Small intestine (tissue), 7 donors: ENCODE measurements at regions not wholly inside any gene's neighbourhood (a gene's known extent, or its start where the extent isn't known, plus 50 kb on each side); places are given as distances from the start of the nearest gene placed in this dataset.

Experiments used
- DNase-seq, 2 donors: peaks; one replicate each; pipeline versions ENCODE4 v3.0.0 to v3.0.0-alpha.2; 2013
- FAIRE-seq: peaks from 2 replicates; lab custom pipeline; 2012; peaks lifted over from hg19 to GRCh38; lab: Jason Lieb, UNC
- H3K27ac ChIP-seq, 3 donors: one replicate each; pipeline ENCODE4 v1.5.1; 2013; ENCODE audit warnings: low read length in 2 of 3, mild to moderate bottlenecking in 2 of 3, control low read depth in 1 of 3, inconsistent platforms in 1 of 3, low read depth in 1 of 3, moderate library complexity in 1 of 3
- H3K27me3 ChIP-seq, 3 donors: one replicate each; pipeline ENCODE4 v1.6.1; 2013; ENCODE audit warnings: low read length in 3 of 3, inconsistent platforms in 1 of 3; ENCODE audit not compliant: control insufficient read depth in 3 of 3, insufficient read depth in 3 of 3
- H3K36me3 ChIP-seq, 3 donors: one replicate each; pipeline ENCODE4 v1.6.1; 2013; ENCODE audit warnings: low read length in 3 of 3, inconsistent platforms in 1 of 3, low read depth in 1 of 3, mild to moderate bottlenecking in 1 of 3, moderate library complexity in 1 of 3; ENCODE audit not compliant: control insufficient read depth in 3 of 3, insufficient read depth in 2 of 3
- H3K4me1 ChIP-seq, 3 donors: one replicate each; pipeline ENCODE4 v1.6.1; 2013; ENCODE audit warnings: low read length in 2 of 3, inconsistent platforms in 1 of 3, low read depth in 1 of 3, mild to moderate bottlenecking in 1 of 3, moderate library complexity in 1 of 3; ENCODE audit not compliant: control insufficient read depth in 3 of 3, insufficient read depth in 2 of 3
- H3K4me3 ChIP-seq, 3 donors: one replicate each; pipeline ENCODE4 v1.5.1; 2013; ENCODE audit warnings: low read length in 3 of 3, control low read depth in 1 of 3, inconsistent platforms in 1 of 3, low read depth in 1 of 3, mild to moderate bottlenecking in 1 of 3, moderate library complexity in 1 of 3
- H3K9me3 ChIP-seq, 2 donors: one replicate each; pipeline ENCODE4 v1.6.1; 2013; ENCODE audit warnings: low read depth in 1 of 2, low read length in 1 of 2; ENCODE audit not compliant: control insufficient read depth in 2 of 2, insufficient read depth in 1 of 2
- whole genome bisulfite sequencing, 3 donors: extraction: QIAGEN DNeasy Blood & Tissue Kit; methylation state at CpG; one replicate each; pipeline ENCODE4 v1.1.7; 2013; 5-methylcytosine and 5-hydroxymethylcytosine counted together
- donor health status: healthy with polysubstance abuse.
- donor health status: control.
- donor health status: control.
- donor health status: Bipolar disorder and iron deficiency.
- donor health status: healthy.

GRCh38 chr18:76685402-76685801, 137.0 kb upstream of the ZNF236 start:
- H3K27me3 ChIP-seq = peaks cover 0 to 6% (median 0%) of the 10 kb centered on the region in 3 donors
- 65 to 80% (median 68%) methylated on average over 7 of the region's 7 CpGs for WGBS, 3 donors
- DNase-seq (no peak), FAIRE-seq (no peak)
- no peaks in the 10 kb centered on the region for H3K9me3 ChIP-seq
- H3K27ac ChIP-seq = no peak overlapping the region
- no peaks in the 10 kb centered on the region for H3K4me1 ChIP-seq
- H3K4me3 ChIP-seq = no peak overlapping the region
- H3K36me3 ChIP-seq = no peaks in the 10 kb centered on the region

GRCh38 chr18:76684265-76684664, 138.1 kb upstream of the ZNF236 start:
- DNase-seq (no peak), FAIRE-seq (no peak)
- H3K36me3 ChIP-seq = no peaks in the 10 kb centered on the region
- H3K27me3 ChIP-seq = peaks cover 0 to 6% (median 0%) of the 10 kb centered on the region in 3 donors
- no peaks in the 10 kb centered on the region for H3K9me3 ChIP-seq
- no peak overlapping the region for H3K4me3 ChIP-seq
- H3K27ac ChIP-seq = no peak overlapping the region
- 78 to 88% (median 80%) methylated on average over 16 of the region's 16 CpGs for WGBS, 3 donors
- no peaks in the 10 kb centered on the region for H3K4me1 ChIP-seq

GRCh38 chr18:76679945-76680344, 142.4 kb upstream of the ZNF236 start:
- FAIRE-seq (no peak), DNase-seq (no peak)
- Histone ChIP-seq H3K9me3 (no peaks in the 10 kb centered on the region), H3K4me1 (no peaks in the 10 kb centered on the region), H3K27me3 (peaks cover 0 to 2% (median 0%) of the 10 kb centered on the region in 3 donors), H3K36me3 (no peaks in the 10 kb centered on the region), H3K4me3 (no peak overlapping the region), H3K27ac (no peak overlapping the region)
- WGBS, 3 donors = 71 to 87% (median 85%) methylated on average over 8 of the region's 8 CpGs

- FAIRE-seq (no peak), DNase-seq (no peak)
- Histone ChIP-seq H3K9me3 (no peaks in the 10 kb centered on the region), H3K36me3 (no peaks in the 10 kb centered on the region), H3K27me3 (peaks cover 0 to 2% (median 0%) of the 10 kb centered on the region in 3 donors), H3K4me1 (no peaks in the 10 kb centered on the region), H3K4me3 (no peak overlapping the region), H3K27ac (no peak overlapping the region)
- WGBS, 3 donors = 64 to 74% (median 67%) methylated on average over 7 of the region's 7 CpGs
These were observed 143.1 kb upstream of the ZNF236 start for GRCh38 chr18:76679259-76679658.

GRCh38 chr18:76678248-76678647, 144.1 kb upstream of the ZNF236 start:
- 54 to 77% (median 63%) methylated on average over 8 of the region's 8 CpGs for WGBS, 3 donors
- FAIRE-seq = no peak
- Histone ChIP-seq H3K27me3 (peaks cover 0 to 2% (median 0%) of the 10 kb centered on the region in 3 donors), H3K4me1 (no peaks in the 10 kb centered on the region), H3K4me3 (no peak overlapping the region), H3K36me3 (no peaks in the 10 kb centered on the region), H3K9me3 (no peaks in the 10 kb centered on the region), H3K27ac (no peak overlapping the region)
- no peak for DNase-seq

GRCh38 chr18:76674596-76674995, 147.8 kb upstream of the ZNF236 start:
- FAIRE-seq (no peak), DNase-seq (no peak)
- Histone ChIP-seq H3K4me3 (no peak overlapping the region), H3K4me1 (no peaks in the 10 kb centered on the region), H3K9me3 (no peaks in the 10 kb centered on the region), H3K27me3 (peaks cover 0 to 2% (median 0%) of the 10 kb centered on the region in 3 donors), H3K36me3 (no peaks in the 10 kb centered on the region), H3K27ac (no peak overlapping the region)
- 65 to 75% (median 66%) methylated on average over 6 of the region's 6 CpGs for WGBS, 3 donors

- Histone ChIP-seq H3K9me3 (no peaks in the 10 kb centered on the region), H3K4me3 (no peak overlapping the region), H3K27ac (no peak overlapping the region), H3K27me3 (peaks cover 0 to 2% (median 0%) of the 10 kb centered on the region in 3 donors), H3K4me1 (no peaks in the 10 kb centered on the region), H3K36me3 (no peaks in the 10 kb centered on the region)
- FAIRE-seq (no peak), DNase-seq (no peak)
- WGBS, 3 donors = 73 to 83% (median 74%) methylated on average over 21 of the region's 21 CpGs
These were observed 148.8 kb upstream of the ZNF236 start for GRCh38 chr18:76673281-76674185.

- FAIRE-seq (no peak), DNase-seq (no peak)
- 87 to 88% (median 87%) methylated on average over 3 of the region's 3 CpGs for WGBS, 3 donors
- Histone ChIP-seq H3K27me3 (peaks cover 0 to 2% (median 0%) of the 10 kb centered on the region in 3 donors), H3K27ac (no peak overlapping the region), H3K4me1 (no peaks in the 10 kb centered on the region), H3K36me3 (no peaks in the 10 kb centered on the region), H3K9me3 (no peaks in the 10 kb centered on the region), H3K4me3 (no peak overlapping the region)
These were observed 149.7 kb upstream of the ZNF236 start for GRCh38 chr18:76672627-76673026.
